ENCODE measurements at regions not wholly inside any gene's neighbourhood (a gene's known extent, or its start where the extent isn't known, plus 50 kb on each side); places are given as distances from the start of the nearest gene placed in this dataset.
"Not testable (repeated sequence)": the region's sequence is repeated elsewhere in the genome, so short reads cannot be mapped to it uniquely, and the experiment has no call there.

- in situ Hi-C loops (cut with MboI), result no loop called here
- Histone ChIP-seq H2AFZ (ENCODE audit: control insufficient read depth, low read depth, low read length) (no peak overlapping the region), H3K4me3 (no peak overlapping the region), H3K36me3 (ENCODE audit: control insufficient read depth in 2 of 2, insufficient read depth in 2 of 2, low read length in 1 of 2) (no peaks in the 10 kb centered on the region), H4K20me1 (ENCODE audit: control insufficient read depth, insufficient read depth) (no peaks in the 10 kb centered on the region), H3K27ac (ENCODE audit: control insufficient read depth, insufficient read depth) (no peak overlapping the region), H3K4me2 (ENCODE audit: control insufficient read depth, insufficient read depth) (no peak overlapping the region), H3K27me3 (replicated peaks in 1 of 2; ENCODE audit: control insufficient read depth in 2 of 2, insufficient read depth in 2 of 2, low read length in 1 of 2) (no peaks in the 10 kb centered on the region), H3K4me1 (ENCODE audit: control insufficient read depth, insufficient read depth, low read length) (no peaks in the 10 kb centered on the region), H3K9me3 (replicated peaks; ENCODE audit: control insufficient read depth, insufficient read depth, low read length) (no peaks in the 10 kb centered on the region), H3K79me2 (ENCODE audit: control insufficient read depth, insufficient read depth, low read length) (no peaks in the 10 kb centered on the region), H3K9ac (ENCODE audit: control insufficient read depth, insufficient read depth, low read length) (no peak overlapping the region)
- intact Hi-C loops (cut with micrococcal nuclease; ENCODE audit: unreplicated experiment), result no loop called here
- no peak for FAIRE-seq
- ChIA-PET CTCF (no interaction called here), POLR2A (interaction anchor here (0.7 kb wide), 1 partner anchor 212 kb away, joined by 9 read pairs; no protein-coding TSS in a partner anchor), RAD21 (ENCODE audit: unreplicated experiment) (no interaction called here), SMC1A (ENCODE audit: uncharacterized antibody, unreplicated experiment) (no interaction called here)
- no peak for ATAC-seq
- no TSS peak for BruUV-seq (replicated peaks)
- no peak for TF ChIP-seq JUNB (IDR thresholded peaks at IDR 0.05)
- WGBS (ENCODE audit: insufficient coverage, insufficient replicate concordance, low lambda C conversion rate, missing lambda C conversion rate), result 0% methylated on average over 1 of the region's 1 CpG
- no peak for DNase-seq (ENCODE audit: low read depth, low spot score)
Observed at GRCh38 chr12:41645624-41646023, 457.5 kb downstream of the PDZRN4 start.

- POLR2A ChIA-PET; in situ Hi-C loops (cut with MboI); H3K27me3 ChIP-seq (replicated peaks in 1 of 2; ENCODE audit: control insufficient read depth in 2 of 2, insufficient read depth in 2 of 2, low read length in 1 of 2); SMC1A ChIA-PET (ENCODE audit: uncharacterized antibody, unreplicated experiment); H3K4me1 ChIP-seq (ENCODE audit: control insufficient read depth, insufficient read depth, low read length); H3K27ac ChIP-seq (ENCODE audit: control insufficient read depth, insufficient read depth); H4K20me1 ChIP-seq (ENCODE audit: control insufficient read depth, insufficient read depth); DNase-seq (ENCODE audit: low read depth, low spot score); H2AFZ ChIP-seq (ENCODE audit: control insufficient read depth, low read depth, low read length); H3K9ac ChIP-seq (ENCODE audit: control insufficient read depth, insufficient read depth, low read length); intact Hi-C loops (cut with micrococcal nuclease; ENCODE audit: unreplicated experiment); H3K4me3 ChIP-seq; FAIRE-seq; CTCF ChIA-PET; BruUV-seq (replicated peaks); H3K4me2 ChIP-seq (ENCODE audit: control insufficient read depth, insufficient read depth); H3K36me3 ChIP-seq (ENCODE audit: control insufficient read depth in 2 of 2, insufficient read depth in 2 of 2, low read length in 1 of 2); H3K9me3 ChIP-seq (replicated peaks; ENCODE audit: control insufficient read depth, insufficient read depth, low read length); RAD21 ChIA-PET (ENCODE audit: unreplicated experiment); H3K79me2 ChIP-seq (ENCODE audit: control insufficient read depth, insufficient read depth, low read length); ATAC-seq: not testable (repeated sequence)
- 46% methylated on average over 11 of the region's 11 CpGs for WGBS (ENCODE audit: insufficient coverage, insufficient replicate concordance, low lambda C conversion rate, missing lambda C conversion rate)
Observed at GRCh38 chr12:41642808-41643207, 454.7 kb downstream of the PDZRN4 start.

GRCh38 chr12:41636653-41637052 lies 448.5 kb downstream of the PDZRN4 start:
- Histone ChIP-seq H2AFZ (ENCODE audit: control insufficient read depth, low read depth, low read length) (no peak overlapping the region), H3K4me1 (ENCODE audit: control insufficient read depth, insufficient read depth, low read length) (no peaks in the 10 kb centered on the region), H3K27ac (ENCODE audit: control insufficient read depth, insufficient read depth) (no peak overlapping the region), H4K20me1 (ENCODE audit: control insufficient read depth, insufficient read depth) (no peaks in the 10 kb centered on the region), H3K27me3 (replicated peaks in 1 of 2; ENCODE audit: control insufficient read depth in 2 of 2, insufficient read depth in 2 of 2, low read length in 1 of 2) (no peaks in the 10 kb centered on the region), H3K4me3 (no peak overlapping the region), H3K36me3 (ENCODE audit: control insufficient read depth in 2 of 2, insufficient read depth in 2 of 2, low read length in 1 of 2) (no peaks in the 10 kb centered on the region), H3K79me2 (ENCODE audit: control insufficient read depth, insufficient read depth, low read length) (no peaks in the 10 kb centered on the region), H3K4me2 (ENCODE audit: control insufficient read depth, insufficient read depth) (no peak overlapping the region), H3K9ac (ENCODE audit: control insufficient read depth, insufficient read depth, low read length) (no peak overlapping the region), H3K9me3 (replicated peaks; ENCODE audit: control insufficient read depth, insufficient read depth, low read length) (no peaks in the 10 kb centered on the region)
- ChIA-PET CTCF (no interaction called here), SMC1A (ENCODE audit: uncharacterized antibody, unreplicated experiment) (no interaction called here), POLR2A (no interaction called here), RAD21 (ENCODE audit: unreplicated experiment) (no interaction called here)
- FAIRE-seq (no peak), DNase-seq (ENCODE audit: low read depth, low spot score) (no peak), ATAC-seq (no peak)
- intact Hi-C loops (cut with micrococcal nuclease; ENCODE audit: unreplicated experiment) (no loop called here), in situ Hi-C loops (cut with MboI) (no loop called here)
- WGBS (ENCODE audit: insufficient coverage, insufficient replicate concordance, low lambda C conversion rate, missing lambda C conversion rate), result 35% methylated on average over 4 of the region's 4 CpGs
- BruUV-seq (replicated peaks), result no TSS peak
- TF ChIP-seq RFX5 (IDR thresholded peaks at IDR 0.05; ENCODE audit: low read depth, low read length) (no peak), CHD1 (IDR thresholded peaks at IDR 0.05; ENCODE audit: low read depth, low read length) (no peak), POLR2AphosphoS2 (IDR thresholded peaks at IDR 0.05; ENCODE audit: low read depth, low read length) (no peak), SKIL (IDR thresholded peaks at IDR 0.05; ENCODE audit: low read depth, poor library complexity, severe bottlenecking) (no peak), ZBTB33 (IDR thresholded peaks at IDR 0.05) (no peak), IRF4 (IDR thresholded peaks at IDR 0.05; ENCODE audit: low read depth, low read length) (no peak), SUPT20H (IDR thresholded peaks at IDR 0.05; ENCODE audit: borderline replicate concordance, control insufficient read depth, low read depth, low read length) (no peak)

Data from GM12878 (cell line).